Fibroblast of pulmonary artery (primary cell): ENCODE measurements at regions not wholly inside any gene's neighbourhood (a gene's known extent, or its start where the extent isn't known, plus 50 kb on each side); places are given as distances from the start of the nearest gene placed in this dataset.
"Not testable (repeated sequence)": the region's sequence is repeated elsewhere in the genome, so short reads cannot be mapped to it uniquely, and the experiment has no call there.

ENCODE experiments used
- DNase-seq: peaks from one replicate; pipeline ENCODE4 v3.0.0-alpha.2; 2010; ENCODE audit warnings: low read depth
- H3K4me3 ChIP-seq: replicated peaks from 2 replicates; pipeline ENCODE4 v1.5.1; 2011; ENCODE audit warnings: low read depth, mild to moderate bottlenecking, control low read depth, low read length, moderate library complexity
- TF ChIP-seq, protein P1 (sequence below): IDR thresholded peaks from 2 replicates; pipeline ENCODE4 v1.5.1; 2011; ENCODE audit warnings: mild to moderate bottlenecking, control low read depth, low read length, inconsistent platforms; ENCODE audit errors: missing control alignments

GRCh38 chr5:136594416-136594815, 229.1 kb upstream of the TRPC7 start:
- H3K4me3 ChIP-seq, result no peak overlapping the region
- TF ChIP-seq, protein P1, sequence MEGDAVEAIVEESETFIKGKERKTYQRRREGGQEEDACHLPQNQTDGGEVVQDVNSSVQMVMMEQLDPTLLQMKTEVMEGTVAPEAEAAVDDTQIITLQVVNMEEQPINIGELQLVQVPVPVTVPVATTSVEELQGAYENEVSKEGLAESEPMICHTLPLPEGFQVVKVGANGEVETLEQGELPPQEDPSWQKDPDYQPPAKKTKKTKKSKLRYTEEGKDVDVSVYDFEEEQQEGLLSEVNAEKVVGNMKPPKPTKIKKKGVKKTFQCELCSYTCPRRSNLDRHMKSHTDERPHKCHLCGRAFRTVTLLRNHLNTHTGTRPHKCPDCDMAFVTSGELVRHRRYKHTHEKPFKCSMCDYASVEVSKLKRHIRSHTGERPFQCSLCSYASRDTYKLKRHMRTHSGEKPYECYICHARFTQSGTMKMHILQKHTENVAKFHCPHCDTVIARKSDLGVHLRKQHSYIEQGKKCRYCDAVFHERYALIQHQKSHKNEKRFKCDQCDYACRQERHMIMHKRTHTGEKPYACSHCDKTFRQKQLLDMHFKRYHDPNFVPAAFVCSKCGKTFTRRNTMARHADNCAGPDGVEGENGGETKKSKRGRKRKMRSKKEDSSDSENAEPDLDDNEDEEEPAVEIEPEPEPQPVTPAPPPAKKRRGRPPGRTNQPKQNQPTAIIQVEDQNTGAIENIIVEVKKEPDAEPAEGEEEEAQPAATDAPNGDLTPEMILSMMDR, result no peak
- DNase-seq, result no peak

GRCh38 chr5:136590581-136590980, 225.2 kb upstream of the TRPC7 start:
- no peak for DNase-seq
- TF ChIP-seq, protein P1, result no peak
- no peak overlapping the region for H3K4me3 ChIP-seq

GRCh38 chr5:136586196-136586595, 220.9 kb upstream of the TRPC7 start:
- no peak overlapping the region for H3K4me3 ChIP-seq
- DNase-seq, result no peak
- TF ChIP-seq, protein P1, result no peak

DNA sequence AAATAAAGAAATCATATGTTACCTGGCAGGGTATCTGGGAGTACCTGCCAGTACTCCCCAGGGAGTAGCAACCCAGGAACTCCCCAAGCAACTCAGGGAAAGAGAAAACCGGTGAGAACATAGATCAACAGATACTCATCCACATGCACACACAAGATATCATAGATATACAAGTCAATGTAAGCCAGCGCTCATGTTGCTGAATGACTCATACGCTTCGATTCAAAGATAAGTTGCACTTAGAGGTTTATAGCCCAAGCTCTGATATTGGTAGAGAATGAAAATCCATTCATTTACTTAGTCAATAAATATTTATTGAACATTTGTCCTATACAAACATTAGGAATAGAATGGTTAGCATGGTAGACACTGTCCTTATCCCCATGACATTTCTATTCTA, 219.1 kb upstream of the TRPC7 start:
- H3K4me3 ChIP-seq, result no peak overlapping the region
- DNase-seq, result no peak
- TF ChIP-seq, protein P1, result no peak

GRCh38 chr5:136579238-136579637, 213.9 kb upstream of the TRPC7 start:
- TF ChIP-seq, protein P1, result no peak
- H3K4me3 ChIP-seq, result no peak overlapping the region
- no peak for DNase-seq

DNA sequence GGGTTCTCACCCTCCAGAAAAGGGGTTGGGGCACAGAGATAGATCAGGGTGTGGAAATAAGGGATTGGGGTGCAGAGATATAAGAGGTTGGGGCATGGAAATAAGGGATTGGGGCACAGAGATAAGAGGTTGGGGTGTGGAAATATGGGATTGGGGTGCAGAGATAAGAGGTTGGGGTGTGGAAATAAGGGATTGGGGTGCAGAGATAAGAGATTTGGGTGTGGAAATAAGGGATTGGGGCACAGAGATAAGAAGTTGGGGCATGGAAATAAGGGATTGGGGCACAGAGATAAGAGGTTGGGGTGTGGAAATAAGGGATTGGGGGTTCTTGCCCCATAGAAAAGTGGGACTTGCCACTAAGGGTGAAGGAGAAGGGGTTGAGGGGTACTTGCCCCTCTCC, 204.5 kb upstream of the TRPC7 start:
- not testable (repeated sequence) for H3K4me3 ChIP-seq, DNase-seq

DNA sequence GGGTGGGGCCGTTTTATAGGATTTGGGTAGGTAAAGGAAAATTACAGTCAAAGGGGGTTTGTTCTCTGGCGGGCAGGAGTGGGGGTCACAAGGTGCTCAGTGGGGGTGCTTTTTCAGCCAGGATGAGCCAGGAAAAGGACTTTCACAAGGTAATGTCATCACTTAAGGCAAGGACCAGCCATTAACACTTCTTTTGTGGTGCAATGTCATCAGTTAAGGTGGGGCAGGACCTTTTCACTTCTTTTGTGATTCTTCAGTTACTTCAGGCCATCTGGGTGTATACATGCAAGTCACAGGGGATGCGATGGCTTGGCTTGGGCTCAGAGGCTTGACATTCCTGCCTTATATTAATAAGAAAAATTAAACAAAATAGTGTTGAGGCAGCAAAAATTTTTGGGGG, 200.1 kb upstream of the TRPC7 start:
- not testable (repeated sequence) for H3K4me3 ChIP-seq, DNase-seq

DNA sequence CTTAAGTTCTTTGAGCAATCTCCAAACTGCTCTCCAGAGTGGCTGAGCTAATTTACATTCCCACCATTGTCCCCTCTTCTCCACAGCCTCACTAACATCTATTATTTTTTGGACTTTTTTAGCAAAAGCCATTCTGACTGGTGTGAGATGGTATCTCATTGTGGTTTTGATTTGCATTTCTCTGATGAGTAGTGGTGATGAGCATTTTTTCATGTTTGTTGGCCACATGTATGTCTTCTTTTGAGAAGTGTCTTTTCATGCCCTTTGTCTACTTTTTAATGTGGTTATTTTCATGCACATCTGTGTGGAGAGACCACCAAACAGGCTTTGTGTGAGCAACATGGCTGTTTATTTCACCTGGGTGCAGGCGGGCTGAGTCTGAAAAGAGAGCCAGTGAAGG, 199.7 kb upstream of the TRPC7 start:
- DNase-seq, result not testable (repeated sequence)

DNA sequence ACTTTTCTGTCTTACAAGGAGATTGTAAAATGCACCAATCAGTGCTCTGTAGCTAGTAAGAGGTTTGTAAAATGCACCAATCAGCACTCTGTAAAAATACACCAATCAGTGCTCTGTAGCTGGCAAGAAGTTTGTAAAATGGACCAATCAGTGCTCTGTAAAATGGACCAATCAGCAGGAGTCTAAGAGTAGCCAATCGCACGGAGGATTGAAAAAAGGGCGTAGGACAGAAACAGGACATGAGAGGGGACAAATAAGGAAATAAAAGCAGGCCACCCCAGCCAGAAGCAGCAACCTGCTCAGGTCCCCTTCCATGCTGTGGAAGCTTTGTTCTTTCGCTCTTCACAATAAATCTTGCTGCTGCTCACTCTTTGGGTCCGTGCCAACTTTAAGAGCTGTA, 199.1 kb upstream of the TRPC7 start:
- DNase-seq, H3K4me3 ChIP-seq: not testable (repeated sequence)

More for the DNA sequence above, 199.7 kb upstream of the TRPC7 start:
- H3K4me3 ChIP-seq, result not testable (repeated sequence)
